NCI-H2081 (cell line): ENCODE measurements at regions not wholly inside any gene's neighbourhood (a gene's known extent, or its start where the extent isn't known, plus 50 kb on each side); places are given as distances from the start of the nearest gene placed in this dataset.

Experiments used
- DNase-seq, 2 experiments: peaks; one replicate each; lab custom pipeline; 2025; lab: John Stamatoyannopoulos, UW

- DNase-seq: no peak
Measured at GRCh38 chr3:152959307-152959706, 124.4 kb downstream of the P2RY1 start.

GRCh38 chr3:152960684-152961083 lies 125.8 kb downstream of the P2RY1 start:
- no peak for DNase-seq

- DNase-seq: peak in 1 of 2 experiments; percentile 31
Measured at GRCh38 chr3:152961323-152961722, 126.4 kb downstream of the P2RY1 start.

GRCh38 chr3:152964911-152965609 lies 130.1 kb downstream of the P2RY1 start:
- no peak for DNase-seq

GRCh38 chr3:152968388-152969024 lies 133.6 kb downstream of the P2RY1 start:
- DNase-seq: no peak

- no peak for DNase-seq
Measured at GRCh38 chr3:152969557-152970300, 134.8 kb downstream of the P2RY1 start.

- DNase-seq: no peak
Measured at GRCh38 chr3:152970851-152971250, 135.9 kb downstream of the P2RY1 start.

GRCh38 chr3:152971880-152972279 lies 136.9 kb downstream of the P2RY1 start:
- no peak for DNase-seq

- no peak for DNase-seq
Measured at GRCh38 chr3:152973575-152973974, 138.6 kb downstream of the P2RY1 start.

- no peak for DNase-seq
Measured at GRCh38 chr3:152976239-152976638, 141.3 kb downstream of the P2RY1 start.

- DNase-seq: no peak
Measured at GRCh38 chr3:152977366-152977765, 142.4 kb downstream of the P2RY1 start.

- no peak for DNase-seq
Measured at GRCh38 chr3:152978152-152978551, 143.2 kb downstream of the P2RY1 start.

GRCh38 chr3:152997526-152997925 lies 162.6 kb downstream of the P2RY1 start:
- DNase-seq: no peak

- peak in 1 of 2 experiments; percentile 6 for DNase-seq
Measured at GRCh38 chr3:152998591-152998990, 163.4 kb upstream of the RAP2B start.

GRCh38 chr3:153000325-153000724 lies 161.7 kb upstream of the RAP2B start:
- no peak for DNase-seq

GRCh38 chr3:153001210-153002078 lies 160.6 kb upstream of the RAP2B start:
- no peak for DNase-seq

GRCh38 chr3:153003441-153003840 lies 158.6 kb upstream of the RAP2B start:
- DNase-seq: no peak

GRCh38 chr3:153003862-153004261 lies 158.2 kb upstream of the RAP2B start:
- DNase-seq: no peak

GRCh38 chr3:153008226-153008625 lies 153.8 kb upstream of the RAP2B start:
- DNase-seq: no peak

- DNase-seq: no peak
Measured at GRCh38 chr3:153023896-153024295, 138.1 kb upstream of the RAP2B start.

- peak; percentile 39 to 42 for DNase-seq
Measured at GRCh38 chr3:153026026-153026425, 136.0 kb upstream of the RAP2B start.

GRCh38 chr3:153028381-153028780 lies 133.6 kb upstream of the RAP2B start:
- DNase-seq: no peak
